Hematopoietic multipotent progenitor cell treated with erythropoietin and hydrocortisone succinate and interleukin-3 and kit ligand, for 4 days (in vitro differentiated cells): ENCODE measurements at regions not wholly inside any gene's neighbourhood (a gene's known extent, or its start where the extent isn't known, plus 50 kb on each side); places are given as distances from the start of the nearest gene placed in this dataset.

Source experiments
- DNase-seq: peaks from one replicate; pipeline ENCODE4 v3.0.0-alpha.2; 2015

DNA sequence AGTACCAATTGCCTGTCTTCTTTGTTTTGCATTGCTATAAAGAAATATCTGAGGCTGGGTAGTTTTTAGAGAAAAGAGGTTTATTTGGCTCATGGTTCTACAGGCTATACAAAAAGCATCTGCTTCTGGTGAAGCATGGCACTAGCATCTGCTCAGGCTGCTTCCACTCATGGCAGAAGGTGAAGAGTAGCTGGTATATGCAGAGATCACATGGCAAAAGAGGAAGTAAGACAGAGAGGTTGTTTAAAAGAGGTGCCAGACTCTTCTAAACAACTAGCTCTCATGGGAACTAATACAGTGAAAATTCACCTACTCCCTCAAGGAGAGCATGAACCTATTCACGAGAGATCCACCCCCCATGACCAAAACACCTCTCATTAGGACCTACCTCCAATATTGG lies 56.7 kb upstream of the GUCA2B start:
- DNase-seq, result peak; percentile 37

DNA sequence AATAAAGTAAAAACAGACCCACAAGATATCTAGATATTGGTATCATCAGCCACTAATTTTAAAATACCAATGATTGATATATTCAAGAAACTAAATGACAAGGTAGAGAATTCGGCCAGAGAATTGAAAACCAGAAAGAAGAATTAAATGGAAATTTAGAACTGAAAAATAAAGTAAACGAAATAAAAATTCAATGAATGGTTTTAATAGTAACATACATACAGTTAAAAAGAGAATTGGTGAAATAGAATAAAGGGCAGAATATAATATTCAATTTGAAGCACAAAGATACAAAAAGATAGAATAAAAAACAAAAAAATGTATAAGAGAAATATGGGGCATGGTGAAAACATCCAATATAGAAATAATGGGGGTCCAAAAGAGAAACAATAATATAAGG lies 64.0 kb upstream of the GUCA2B start:
- DNase-seq, result no peak

- no peak for DNase-seq
Observed at GRCh38 chr1:42086146-42086545, 67.1 kb upstream of the GUCA2B start.

- DNase-seq, result no peak
Observed at GRCh38 chr1:42085596-42085995, 67.6 kb upstream of the GUCA2B start.

DNA sequence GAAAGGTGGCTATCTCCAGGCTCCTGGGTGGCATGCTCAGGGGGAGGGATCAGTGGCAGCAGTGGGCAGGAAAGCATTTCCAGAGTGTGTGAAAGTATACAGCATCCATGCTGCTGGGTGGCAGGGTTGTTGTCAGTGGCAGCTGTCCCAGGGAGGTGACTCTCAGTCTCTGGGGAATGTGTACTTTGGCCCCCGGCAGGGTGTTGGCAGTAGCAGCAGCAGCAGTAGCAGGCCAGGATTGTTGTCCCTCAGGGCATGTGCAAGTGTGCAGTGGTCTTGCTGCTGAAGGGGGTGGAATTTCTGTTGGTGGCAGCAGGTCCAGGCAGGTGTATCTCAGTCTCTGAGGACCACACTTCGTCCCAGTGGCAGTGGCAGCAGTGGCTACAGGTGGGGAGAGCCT lies 71.7 kb upstream of the GUCA2B start:
- DNase-seq, result no peak

GRCh38 chr1:42075179-42075578 lies 78.0 kb upstream of the GUCA2B start:
- DNase-seq, result no peak

DNA sequence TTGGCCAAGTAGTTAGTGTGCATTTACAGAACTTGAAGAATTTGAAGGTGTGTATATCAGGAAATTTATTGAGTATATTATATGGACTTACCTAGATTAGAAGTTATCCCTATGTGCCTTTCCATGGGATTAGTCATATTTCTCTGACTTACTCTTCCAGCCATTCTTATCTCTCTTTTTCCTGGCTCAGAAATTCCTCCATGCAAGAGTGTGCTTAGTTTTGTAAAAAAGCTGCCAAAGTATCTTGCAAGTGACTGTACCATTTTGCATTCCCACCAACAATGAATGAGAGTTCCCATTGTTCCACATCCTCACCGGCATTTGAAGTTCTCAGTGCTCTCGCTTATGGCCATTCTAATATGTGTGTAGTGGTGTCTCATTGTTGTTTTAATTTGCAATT lies 82.2 kb upstream of the GUCA2B start:
- no peak for DNase-seq

- DNase-seq, result no peak
Observed at GRCh38 chr1:42057800-42058199, 95.4 kb upstream of the GUCA2B start.

DNA sequence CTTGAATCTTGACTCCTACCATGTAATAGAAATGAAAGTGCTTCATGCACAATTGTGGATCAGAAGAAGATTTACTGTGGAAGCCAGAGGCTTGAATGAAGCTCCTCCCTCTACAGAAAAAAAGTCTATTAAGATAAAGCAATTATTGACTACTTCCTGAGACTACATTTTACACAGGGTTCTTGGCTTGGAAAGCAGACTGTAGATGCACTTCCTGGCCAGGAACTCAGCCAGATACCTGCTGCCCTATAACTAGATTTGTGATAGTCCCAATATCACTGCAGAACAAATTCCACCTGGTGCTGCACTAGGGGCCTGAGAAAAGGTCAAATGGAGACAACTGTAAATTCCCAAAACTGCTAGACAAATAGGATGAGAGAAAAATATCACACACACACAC lies 96.8 kb upstream of the GUCA2B start:
- DNase-seq, result no peak

GRCh38 chr1:42055061-42055460 lies 98.1 kb upstream of the GUCA2B start:
- DNase-seq, result no peak

DNA sequence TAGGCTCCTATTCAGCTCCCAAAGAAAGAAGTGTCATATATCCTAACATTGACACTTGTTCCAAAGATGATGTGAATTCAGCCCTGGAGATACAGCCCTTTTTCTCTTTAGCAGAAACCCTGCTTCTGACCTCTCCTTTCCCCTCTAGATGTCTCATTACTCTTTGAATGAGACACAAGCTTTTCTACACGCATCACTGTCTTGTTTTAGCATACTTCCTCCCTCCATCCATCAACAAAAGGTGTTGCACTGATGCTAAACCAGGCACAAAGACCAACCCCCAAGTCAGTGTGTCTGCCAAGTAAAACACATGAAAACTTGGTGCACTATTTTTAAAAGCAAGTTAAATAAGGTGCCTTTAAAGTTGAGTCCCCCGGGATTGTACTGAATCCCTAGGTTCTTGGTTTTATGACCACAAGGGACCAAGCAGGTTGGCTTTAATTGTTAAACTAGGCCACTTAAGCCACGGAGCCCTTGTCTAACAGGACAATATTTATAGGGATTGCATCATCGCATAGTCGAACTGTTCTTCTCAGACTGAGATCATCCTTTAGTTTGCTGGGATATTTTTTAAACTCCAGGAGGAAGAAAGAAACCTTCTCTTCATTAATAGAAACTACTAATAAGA lies 101.0 kb upstream of the GUCA2B start:
- no peak for DNase-seq

DNA sequence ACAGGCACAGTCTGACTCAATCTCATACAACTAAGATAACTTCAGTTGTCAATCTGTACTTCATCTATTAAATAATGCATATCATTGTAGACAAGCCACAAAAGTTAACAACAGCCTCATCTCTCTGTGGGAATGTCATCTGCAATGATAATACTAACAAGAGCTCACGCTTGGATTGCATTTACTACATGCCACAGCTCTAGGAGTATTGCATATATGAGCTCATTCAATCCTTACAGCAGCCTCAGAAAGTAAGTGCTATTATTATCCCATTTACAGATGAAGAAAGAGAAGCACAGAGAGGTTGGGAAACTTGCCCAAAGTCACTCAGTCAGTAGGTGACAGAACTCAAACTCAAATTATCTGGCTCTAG lies 105.7 kb upstream of the GUCA2B start:
- DNase-seq, result no peak

DNA sequence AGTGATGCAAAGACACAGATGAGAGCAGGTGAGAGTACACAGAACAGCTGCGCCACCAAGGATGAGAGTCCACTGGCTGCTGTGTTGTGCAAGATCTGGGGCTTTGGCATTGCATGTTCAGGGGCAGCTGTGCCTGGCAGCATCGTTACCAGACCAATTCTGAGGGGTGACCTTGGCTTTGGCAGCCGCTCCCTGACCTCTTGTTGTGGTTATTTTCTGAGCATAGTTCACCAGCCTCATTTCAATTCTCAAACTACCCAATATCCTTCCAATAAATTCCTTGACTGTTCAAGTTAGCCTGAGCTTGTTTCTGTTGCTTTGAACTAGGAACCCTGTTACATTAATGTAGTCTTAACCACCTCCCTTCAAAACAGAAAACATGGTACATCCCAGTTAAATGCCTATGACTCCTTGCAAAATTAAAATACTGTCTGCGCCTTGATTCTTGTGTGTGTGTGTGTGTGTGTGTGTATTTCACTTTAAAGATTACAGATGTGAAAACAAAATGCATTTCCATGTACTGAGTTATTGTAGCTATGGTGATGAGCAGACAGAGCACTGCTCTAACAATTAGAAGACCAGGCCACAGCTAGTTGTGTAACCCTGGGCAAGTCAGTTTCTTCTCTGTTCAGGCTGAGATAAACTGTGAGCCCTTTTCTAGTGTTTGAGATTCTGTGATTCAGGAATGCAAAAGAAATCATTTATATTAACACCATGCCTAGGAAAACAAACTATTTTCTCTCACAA lies 106.3 kb upstream of the GUCA2B start:
- no peak for DNase-seq

DNA sequence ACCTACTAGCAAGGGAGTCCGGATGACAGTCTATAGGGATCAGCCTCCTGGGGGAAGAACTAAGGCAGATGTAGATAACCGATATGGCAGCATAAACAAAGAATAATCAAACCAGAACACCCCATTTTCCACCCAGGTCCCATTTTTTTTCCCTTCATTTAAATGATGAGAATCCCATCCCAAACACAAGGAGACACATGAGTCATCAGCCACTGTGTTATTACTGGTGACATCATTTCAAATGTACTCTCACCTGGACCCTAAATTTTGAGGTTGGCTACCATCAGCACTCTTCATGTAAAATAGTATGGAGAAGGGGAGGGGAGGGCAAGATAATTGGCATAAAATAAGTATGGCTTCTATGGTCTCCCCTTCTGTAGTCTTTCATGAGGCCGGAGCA lies 108.9 kb upstream of the GUCA2B start:
- DNase-seq, result no peak

DNA sequence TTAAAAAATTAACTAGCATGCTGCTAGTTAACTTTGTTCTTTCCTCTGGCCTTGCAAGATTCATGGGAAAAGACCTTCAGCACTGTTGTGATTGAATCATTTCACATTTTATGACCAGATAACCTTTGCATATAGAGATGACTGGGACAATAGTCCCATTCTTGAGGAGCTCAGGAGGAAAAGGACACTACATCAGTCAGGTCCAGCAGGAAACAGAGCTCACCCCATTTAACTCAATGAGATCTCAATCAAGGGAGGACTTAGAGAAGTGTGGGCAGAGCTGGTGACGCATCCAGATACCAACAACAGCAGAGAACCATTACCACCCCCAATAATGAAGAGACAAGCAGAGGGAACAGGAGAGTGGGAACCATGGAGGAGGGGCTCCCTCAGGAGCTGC lies 109.4 kb upstream of the GUCA2B start:
- no peak for DNase-seq

DNA sequence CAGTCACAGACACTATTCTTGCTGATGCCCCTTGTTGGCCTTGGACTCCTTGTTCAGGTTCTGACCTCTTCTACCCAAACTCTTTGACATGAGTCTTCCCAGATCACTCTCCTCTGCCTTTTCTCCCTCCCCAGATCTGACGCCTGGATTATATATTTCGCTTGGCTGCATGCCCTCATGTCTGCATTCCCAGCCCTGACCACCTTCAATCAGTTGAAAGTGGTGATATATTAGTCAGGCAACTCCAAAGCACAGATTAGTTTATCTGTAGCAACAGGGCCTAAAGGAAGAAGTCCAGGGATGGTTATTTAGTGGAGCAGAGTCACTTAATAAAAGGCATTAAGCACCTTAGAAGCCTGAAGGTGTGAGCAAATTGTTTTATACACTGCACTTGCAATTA lies 110.0 kb upstream of the GUCA2B start:
- no peak for DNase-seq

DNA sequence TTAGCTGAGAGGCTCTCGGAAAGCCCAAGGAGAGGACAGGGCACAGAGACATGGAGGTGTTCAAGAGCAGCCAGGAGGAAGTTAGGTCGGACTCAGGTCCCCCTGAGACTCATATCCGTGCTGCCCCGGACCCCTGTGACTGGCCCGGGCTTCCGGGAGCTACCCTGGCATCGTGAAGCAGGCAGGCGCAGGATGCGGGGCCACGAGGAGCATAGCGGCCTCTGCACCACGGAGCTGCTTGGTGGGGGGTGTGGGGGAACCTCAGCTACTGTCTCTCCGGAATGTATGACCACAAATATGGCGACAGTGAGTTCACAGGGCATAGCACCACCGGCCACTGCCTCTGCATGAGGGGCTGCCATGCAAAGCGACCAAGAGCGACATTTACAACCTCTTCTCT lies 112.2 kb upstream of the GUCA2B start:
- DNase-seq, result no peak

GRCh38 chr1:42040159-42040558 lies 113.1 kb upstream of the GUCA2B start:
- DNase-seq, result no peak

- no peak for DNase-seq
Observed at GRCh38 chr1:42038261-42038660, 114.9 kb upstream of the GUCA2B start.

- no peak for DNase-seq
Observed at GRCh38 chr1:42037586-42037985, 115.6 kb upstream of the GUCA2B start.

DNA sequence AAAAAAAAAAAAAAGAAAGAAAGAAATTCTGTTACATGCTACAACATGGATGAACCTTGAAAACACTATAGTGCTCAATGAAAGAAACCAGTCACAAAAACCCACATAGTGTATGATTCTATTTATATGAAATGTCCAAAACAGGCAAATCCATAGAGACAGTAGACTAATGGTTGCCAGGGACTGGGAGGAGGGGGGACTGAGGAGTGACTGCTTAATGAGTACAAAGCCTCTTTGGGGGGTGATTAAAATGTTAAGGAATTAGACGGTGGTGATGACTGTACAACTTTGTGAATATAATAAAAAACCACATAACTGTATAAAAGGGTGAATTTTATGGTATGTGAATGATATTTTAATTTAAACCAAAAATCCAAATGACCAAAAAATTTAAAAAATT lies 116.0 kb upstream of the GUCA2B start:
- DNase-seq, result no peak

DNA sequence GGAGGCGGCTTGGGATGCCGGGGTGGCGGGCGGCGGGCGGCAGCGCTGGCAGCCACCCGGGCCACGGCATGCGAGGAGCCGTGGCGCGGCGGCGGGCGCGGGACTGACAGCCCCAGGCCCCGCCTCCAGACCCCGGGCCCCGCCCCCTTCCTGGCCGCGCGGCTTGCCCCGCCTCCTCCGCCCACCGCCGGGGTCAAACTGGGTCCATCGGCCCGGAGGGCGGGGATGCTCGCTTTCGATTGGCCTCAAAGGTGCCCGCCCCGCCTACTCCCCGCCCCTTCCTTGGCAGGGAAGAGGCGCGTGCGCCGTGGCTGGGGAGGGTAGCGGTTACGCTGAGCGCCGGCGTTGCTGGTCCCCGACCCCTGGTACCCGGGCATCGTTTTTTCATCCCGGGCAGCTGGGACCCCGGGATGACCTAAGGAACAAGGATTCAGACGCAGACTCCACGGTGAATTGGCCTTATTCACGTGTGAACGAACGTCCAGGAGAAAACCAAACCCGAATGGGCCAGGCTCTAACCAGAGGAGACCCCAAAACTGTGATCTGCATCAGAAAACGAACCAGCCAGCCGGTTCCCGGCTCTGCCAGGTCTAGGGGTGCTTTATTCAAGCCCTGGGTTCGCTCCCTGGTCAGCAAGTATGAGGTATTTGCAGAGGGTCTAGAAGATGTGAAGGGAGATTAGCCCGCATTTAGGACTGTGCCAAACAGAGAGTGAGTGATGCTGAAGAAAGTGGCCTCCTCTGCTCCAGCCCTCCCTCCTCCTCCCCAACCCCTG lies 117.2 kb upstream of the GUCA2B start:
- DNase-seq, result peak; percentile 97

DNA sequence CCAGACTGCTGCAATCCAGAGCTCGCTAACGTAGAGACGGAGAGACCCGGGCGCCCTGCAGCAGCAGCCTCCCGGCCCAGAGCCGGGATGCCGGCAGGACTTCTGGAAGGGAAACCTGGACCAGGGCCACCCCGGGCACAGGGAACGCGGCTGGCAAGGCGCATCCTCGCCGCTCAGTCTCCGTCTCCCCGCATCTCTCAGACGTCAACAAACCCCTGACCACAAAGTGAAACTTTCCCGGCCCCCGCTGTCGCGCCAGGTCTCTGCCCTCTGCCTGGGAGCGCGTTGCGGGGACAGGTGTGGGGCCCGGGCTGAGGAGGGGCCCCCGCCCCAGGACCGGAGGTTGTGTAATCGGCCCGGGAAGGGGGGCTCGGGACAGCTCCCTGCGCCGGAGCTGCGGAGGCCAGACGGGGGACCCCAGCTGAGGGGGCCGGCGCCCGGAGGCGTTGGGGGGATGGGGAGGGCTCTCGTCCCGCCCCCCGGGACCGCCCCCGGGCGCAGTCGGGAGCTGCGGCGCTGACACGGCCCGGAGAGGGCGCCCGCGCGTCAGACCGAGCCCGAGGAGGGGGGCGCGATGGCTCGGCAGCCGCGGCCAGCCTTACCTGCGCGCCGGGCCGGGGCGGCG lies 116.6 kb upstream of the HIVEP3 start:
- DNase-seq, result peak; percentile 21

GRCh38 chr1:42034426-42034825 lies 115.7 kb upstream of the HIVEP3 start:
- DNase-seq, result peak; percentile 25
